H9 (cell line): ENCODE measurements at regions not wholly inside any gene's neighbourhood (a gene's known extent, or its start where the extent isn't known, plus 50 kb on each side); places are given as distances from the start of the nearest gene placed in this dataset.

Experiments
- DNase-seq: peaks from one replicate; pipeline ENCODE4 v3.0.0-alpha.2; 2017
- H2AFZ ChIP-seq: one replicate; pipeline ENCODE4 v1.6.1; 2013; ENCODE audit warnings: mild to moderate bottlenecking, low read length, control low read depth, moderate library complexity
- H2AK5ac ChIP-seq: 2 replicates; pipeline ENCODE4 v1.6.1; 2013; ENCODE audit warnings: low read length, control low read depth, mixed read lengths; ENCODE audit not compliant: insufficient read length
- H2BK120ac ChIP-seq: one replicate; pipeline ENCODE4 v1.6.1; 2013; ENCODE audit warnings: low read depth, mild to moderate bottlenecking, low read length, control low read depth, inconsistent platforms; ENCODE audit not compliant: poor library complexity, severe bottlenecking
- H2BK12ac ChIP-seq: 2 replicates; pipeline ENCODE4 v1.6.1; 2013; ENCODE audit warnings: low read length, control low read depth, mixed read lengths, low read depth; ENCODE audit not compliant: insufficient read length
- H2BK15ac ChIP-seq: 2 replicates; pipeline ENCODE4 v1.6.1; 2013; ENCODE audit warnings: low read depth, low read length, control low read depth
- H2BK20ac ChIP-seq: one replicate; pipeline ENCODE4 v1.6.1; 2013; ENCODE audit warnings: low read depth, mild to moderate bottlenecking, low read length, control low read depth, inconsistent platforms; ENCODE audit not compliant: poor library complexity, severe bottlenecking
- H2BK5ac ChIP-seq: 2 replicates; pipeline ENCODE4 v1.6.1; 2013; ENCODE audit warnings: low read length, control low read depth, mixed read lengths; ENCODE audit not compliant: insufficient read length
- H3K14ac ChIP-seq: 2 replicates; pipeline ENCODE4 v1.6.1; 2013; ENCODE audit warnings: low read length, control low read depth; ENCODE audit not compliant: insufficient read depth
- H3K18ac ChIP-seq: 2 replicates; pipeline ENCODE4 v1.6.1; 2013; ENCODE audit warnings: low read depth, mild to moderate bottlenecking, mixed read lengths, low read length, control low read depth; ENCODE audit not compliant: insufficient read length
- H3K23ac ChIP-seq: 2 replicates; pipeline ENCODE4 v1.6.1; 2013; ENCODE audit warnings: low read length, control low read depth, mixed read lengths, low read depth; ENCODE audit not compliant: insufficient read length
- H3K23me2 ChIP-seq: 2 replicates; pipeline ENCODE4 v1.6.1; 2013; ENCODE audit warnings: low read depth, mild to moderate bottlenecking, mixed read lengths, low read length, control low read depth; ENCODE audit not compliant: insufficient read length, poor library complexity, severe bottlenecking
- H3K27ac ChIP-seq: 2 replicates; pipeline ENCODE4 v1.5.1; 2013; ENCODE audit warnings: low read length, control low read depth, mixed read lengths, low read depth; ENCODE audit not compliant: insufficient read length
- H3K27me3 ChIP-seq: 2 replicates; pipeline ENCODE4 v1.6.1; 2013; ENCODE audit warnings: low read length, control low read depth, inconsistent platforms; ENCODE audit not compliant: insufficient read depth
- H3K4ac ChIP-seq: 2 replicates; pipeline ENCODE4 v1.6.1; 2013; ENCODE audit warnings: low read depth, mild to moderate bottlenecking, control low read depth, inconsistent platforms, low read length, moderate library complexity
- H3K4me1 ChIP-seq: 2 replicates; pipeline ENCODE4 v1.6.1; 2013; ENCODE audit warnings: low read length, control low read depth, inconsistent platforms; ENCODE audit not compliant: insufficient read depth
- H3K4me2 ChIP-seq: 2 replicates; pipeline ENCODE4 v1.6.1; 2013; ENCODE audit warnings: low read length, control low read depth, mixed read lengths; ENCODE audit not compliant: insufficient read length, insufficient read depth
- H3K56ac ChIP-seq: 2 replicates; pipeline ENCODE4 v1.6.1; 2013; ENCODE audit warnings: low read depth, mild to moderate bottlenecking, mixed read lengths, low read length, control low read depth; ENCODE audit not compliant: insufficient read length
- H3K79me1 ChIP-seq: 2 replicates; pipeline ENCODE4 v1.6.1; 2013; ENCODE audit warnings: low read depth, mild to moderate bottlenecking, moderate library complexity, low read length, control low read depth, inconsistent platforms; ENCODE audit not compliant: insufficient read depth, poor library complexity, severe bottlenecking
- H3K79me2 ChIP-seq: 2 replicates; pipeline ENCODE4 v1.6.1; 2013; ENCODE audit warnings: low read length, control low read depth, inconsistent platforms; ENCODE audit not compliant: insufficient read depth
- H3K9ac ChIP-seq: 2 replicates; pipeline ENCODE4 v1.6.1; 2013; ENCODE audit warnings: low read length, control low read depth, mixed read lengths; ENCODE audit not compliant: insufficient read length; ENCODE audit errors: extremely low read depth
- H3K9me3 ChIP-seq: one replicate; pipeline ENCODE4 v1.6.1; 2013; ENCODE audit warnings: low read depth, low read length, inconsistent platforms; ENCODE audit not compliant: control insufficient read depth
- H3T11ph ChIP-seq: one replicate; pipeline ENCODE4 v1.6.1; 2013; ENCODE audit warnings: mild to moderate bottlenecking, low read length, control low read depth, inconsistent platforms
- H4K20me1 ChIP-seq: one replicate; pipeline ENCODE4 v1.6.1; 2013; ENCODE audit not compliant: control insufficient read depth, insufficient read length, insufficient read depth
- H4K5ac ChIP-seq: 2 replicates; pipeline ENCODE4 v1.6.1; 2013; ENCODE audit warnings: low read depth, mild to moderate bottlenecking, mixed read lengths, low read length, control low read depth; ENCODE audit not compliant: insufficient read length
- H4K8ac ChIP-seq: replicated peaks from 2 replicates; pipeline ENCODE4 v1.6.1; 2013; ENCODE audit warnings: low read length, control low read depth, mixed read lengths, low read depth; ENCODE audit not compliant: insufficient read length
- H4K91ac ChIP-seq: 2 replicates; pipeline ENCODE4 v1.6.1; 2013; ENCODE audit warnings: low read depth, mild to moderate bottlenecking, moderate library complexity, mixed read lengths, low read length, control low read depth; ENCODE audit not compliant: insufficient read length
- H3K27ac Mint-ChIP-seq, 3 experiments: 2 replicates in 2 of 3; 3 replicates in 1 of 3; pipeline ENCODE4 v1.8.0; 2020 to 2021; ENCODE audit warnings: mixed read lengths in 3 of 3, mild to moderate bottlenecking in 1 of 3, moderate library complexity in 1 of 3
- H3K27me3 Mint-ChIP-seq: 2 replicates; pipeline ENCODE4 v1.8.0; 2021; ENCODE audit warnings: low read depth, mild to moderate bottlenecking, moderate library complexity, mixed read lengths
- H3K36me3 Mint-ChIP-seq, 3 experiments: 2 replicates in 2 of 3; 3 replicates in 1 of 3; pipeline ENCODE4 v1.8.0; 2020 to 2021; ENCODE audit warnings: low read depth in 3 of 3, mixed read lengths in 3 of 3; ENCODE audit not compliant: insufficient read depth in 1 of 3
- H3K4me1 Mint-ChIP-seq, 2 experiments: 2 replicates each; pipeline ENCODE4 v1.8.0; 2020; ENCODE audit warnings: mixed read lengths in 2 of 2
- H3K4me3 Mint-ChIP-seq, 2 experiments: 2 replicates in 1 of 2; 3 replicates in 1 of 2; pipeline ENCODE4 v1.8.0; 2020 to 2021; ENCODE audit warnings: mild to moderate bottlenecking in 2 of 2, mixed read lengths in 2 of 2, moderate library complexity in 1 of 2
- H3K9me3 Mint-ChIP-seq, 2 experiments: 2 replicates in 1 of 2; 3 replicates in 1 of 2; pipeline ENCODE4 v1.8.0; 2020; ENCODE audit warnings: mild to moderate bottlenecking in 2 of 2, mixed read lengths in 2 of 2, moderate library complexity in 1 of 2
- CTCF ChIP-seq: fragments of 200-600 bp; sonication (generic); conservative IDR thresholded peaks from 3 replicates; pipeline ENCODE4 v1.8.0; 2021; ENCODE audit warnings: antibody characterized with exemption, mild to moderate bottlenecking
- WGBS: extraction: QIAGEN DNeasy Blood & Tissue Kit; methylation state at CpG from one replicate; pipeline ENCODE4 v1.1.7; 2013; ENCODE audit warnings: missing lambda C conversion rate, low lambda C conversion rate, mixed read lengths; ENCODE audit not compliant: insufficient read length; ENCODE audit errors: extremely low coverage; 5-methylcytosine and 5-hydroxymethylcytosine counted together

GRCh38 chr5:145176041-145176440 is 659.1 kb downstream of the PRELID2 start:
- Histone ChIP-seq H3K27me3 (no peaks in the 10 kb centered on the region), H3K14ac (no peak overlapping the region), H2BK120ac (no peak overlapping the region), H2AK5ac (no peak overlapping the region), H4K91ac (no peak overlapping the region), H3K4me1 (peaks cover 5% of the 10 kb centered on the region; the same call in 1 of the 2 replicates), H3K4ac (no peak overlapping the region), H3K23ac (no peak overlapping the region), H3K23me2 (no peaks in the 10 kb centered on the region), H4K5ac (no peak overlapping the region), H3K9me3 (no peaks in the 10 kb centered on the region), H3K18ac (no peak overlapping the region), H3K79me2 (no peaks in the 10 kb centered on the region), H2BK15ac (no peak overlapping the region), H4K20me1 (no peaks in the 10 kb centered on the region), H4K8ac (no peak overlapping the region), H3K79me1 (no peaks in the 10 kb centered on the region), H3K9ac (no peak overlapping the region), H3K4me2 (no peak overlapping the region), H2BK5ac (no peak overlapping the region), H3K27ac (no peak overlapping the region), H3T11ph (no peak overlapping the region), H3K56ac (no peak overlapping the region), H2BK12ac (no peak overlapping the region), H2AFZ (no peak overlapping the region), H2BK20ac (no peak overlapping the region)
- H3K36me3 Mint-ChIP-seq, result no peaks in the 10 kb centered on the region; a peak in 1 of 7 replicates
- TF ChIP-seq CTCF, result no peak
- H3K4me1 Mint-ChIP-seq, result peaks cover 35 to 38% of the 10 kb centered on the region in 2 experiments
- H3K27me3 Mint-ChIP-seq, result no peaks in the 10 kb centered on the region
- no peak overlapping the region for H3K4me3 Mint-ChIP-seq
- no peaks in the 10 kb centered on the region for H3K9me3 Mint-ChIP-seq
- WGBS, result no CpG with 5 or more reads among the region's 3 CpGs
- no peak for DNase-seq
- no peak overlapping the region for H3K27ac Mint-ChIP-seq
